A549 (cell line): ENCODE measurements at regions not wholly inside any gene's neighbourhood (a gene's known extent, or its start where the extent isn't known, plus 50 kb on each side); places are given as distances from the start of the nearest gene placed in this dataset.

Experiments
- ATAC-seq, 2 experiments: fragments of 200-7000 bp in 1 of 2; fragments of >200 bp in 1 of 2; cut with Nextera tagmentation in 1 of 2; cut with Tn5 transposase in 1 of 2; 3 replicates each; pipeline versions ENCODE4 v1.8.0 to v1.9.1; 2018 to 2020; ENCODE audit warnings: mild to moderate bottlenecking in 1 of 2, moderate library complexity in 1 of 2
- CTCF ChIA-PET: fragments of 300-600 bp; sonication (Branson Sonifier 250); formaldehyde crosslinking; extraction: SDS; loops from one replicate; lab custom pipeline; 2021; ENCODE audit warnings: antibody characterized with exemption, inconsistent platforms; lab: Yijun Ruan, JAX
- POLR2A ChIA-PET: fragments of 350-600 bp; formaldehyde crosslinking; extraction: SDS; loops from one replicate; lab custom pipeline; 2021; ENCODE audit warnings: antibody characterized with exemption, inconsistent platforms; lab: Yijun Ruan, JAX
- DNase-seq, 2 experiments: peaks; one replicate each; pipeline versions ENCODE4 v3.0.0 to v3.0.0-alpha.2; 2011 to 2016; ENCODE audit warnings: low read depth in 1 of 2, low spot score in 1 of 2
- FAIRE-seq: peaks from 2 replicates; lab custom pipeline; 2011; peaks lifted over from hg19 to GRCh38; lab: Jason Lieb, UNC
- H3K27ac ChIP-seq, 2 experiments: fragments of >200 bp; sonication (Bioruptor Twin); formaldehyde crosslinking; 3 replicates each; pipeline ENCODE4 v1.5.1; 2016 to 2017
- H3K4me1 ChIP-seq: fragments of >200 bp; sonication (Bioruptor Twin); formaldehyde crosslinking; 3 replicates; pipeline ENCODE4 v1.6.1; 2016
- H3K4me2 ChIP-seq: fragments of >200 bp; sonication (Bioruptor Twin); formaldehyde crosslinking; 3 replicates; pipeline ENCODE4 v1.6.1; 2016
- H3K4me3 ChIP-seq: fragments of >200 bp; sonication (Bioruptor Twin); formaldehyde crosslinking; 3 replicates; pipeline ENCODE4 v1.5.1; 2016
- H3K9me3 ChIP-seq: fragments of >200 bp; sonication (Bioruptor Twin); formaldehyde crosslinking; 3 replicates; pipeline ENCODE4 v1.6.1; 2016
- CBX2 ChIP-seq: fragments of 200-600 bp; sonication (generic); IDR thresholded peaks from 2 replicates; pipeline ENCODE4 v1.6.1; 2016; ENCODE audit warnings: low read depth, mild to moderate bottlenecking, borderline replicate concordance
- CHD4 ChIP-seq: fragments of 200-600 bp; sonication (generic); IDR thresholded peaks from 2 replicates; pipeline ENCODE4 v1.6.1; 2016; ENCODE audit warnings: antibody characterized with exemption, mild to moderate bottlenecking, borderline replicate concordance
- CTCF ChIP-seq: fragments of >200 bp; sonication (Bioruptor Twin); formaldehyde crosslinking; IDR thresholded peaks from 3 replicates; pipeline ENCODE4 v1.5.1; 2016
- ESRRA ChIP-seq: fragments of 150-350 bp; IDR thresholded peaks from 2 replicates; pipeline ENCODE4 v1.6.1; 2014; ENCODE audit warnings: mild to moderate bottlenecking, low read length, borderline replicate concordance
- FOSB ChIP-seq: fragments of 250-450 bp; sonication (Bioruptor Pico); IDR thresholded peaks from 2 replicates; pipeline ENCODE4 v1.5.0; 2020; ENCODE audit warnings: mild to moderate bottlenecking, moderate library complexity
- GATA3 ChIP-seq: IDR thresholded peaks from 2 replicates; pipeline ENCODE4 v1.6.1; 2012; ENCODE audit warnings: borderline replicate concordance
- HDAC2 ChIP-seq: fragments of 200-600 bp; sonication (generic); IDR thresholded peaks from 2 replicates; pipeline ENCODE4 v1.6.1; 2016
- HEYL ChIP-seq: fragments of 250-450 bp; sonication (Bioruptor Pico); IDR thresholded peaks from 2 replicates; pipeline ENCODE4 v1.8.0; 2021; ENCODE audit warnings: mild to moderate bottlenecking, moderate library complexity
- HOXB5 ChIP-seq: fragments of 250-450 bp; sonication (Bioruptor Pico); IDR thresholded peaks from 2 replicates; pipeline ENCODE4 v1.5.0; 2020; ENCODE audit warnings: mild to moderate bottlenecking, moderate library complexity
- KDM5A ChIP-seq: fragments of 200-600 bp; sonication (generic); IDR thresholded peaks from 2 replicates; pipeline ENCODE4 v1.6.1; 2016; ENCODE audit warnings: antibody characterized with exemption, mild to moderate bottlenecking
- MYC ChIP-seq: IDR thresholded peaks from 2 replicates; pipeline ENCODE4 v1.6.1; 2012; ENCODE audit warnings: mild to moderate bottlenecking, inconsistent platforms, low read length, improper control_type of control experiment, borderline replicate concordance
- NFE2L2 ChIP-seq: fragments of 150-350 bp; conservative IDR thresholded peaks from 2 replicates; pipeline ENCODE4 v1.6.1; 2014; ENCODE audit warnings: low read length
- PBX3 ChIP-seq: IDR thresholded peaks from 2 replicates; pipeline ENCODE4 v1.6.1; 2012
- POLR2AphosphoS2 ChIP-seq: conservative IDR thresholded peaks from 2 replicates; pipeline ENCODE4 v1.6.1; 2012; ENCODE audit warnings: low read length, improper control_type of control experiment, inconsistent platforms
- RARB ChIP-seq: fragments of 250-450 bp; sonication (Bioruptor Pico); IDR thresholded peaks from 2 replicates; pipeline ENCODE4 v1.8.0; 2021; ENCODE audit warnings: mild to moderate bottlenecking, moderate library complexity
- RFX5 ChIP-seq: fragments of 450-650 bp; IDR thresholded peaks from 2 replicates; pipeline ENCODE4 v1.7.1; 2014; ENCODE audit warnings: antibody characterized with exemption, mild to moderate bottlenecking, moderate library complexity
- RNF2 ChIP-seq: fragments of 200-600 bp; sonication (generic); IDR thresholded peaks from 2 replicates; pipeline ENCODE4 v1.6.1; 2016; ENCODE audit warnings: low read depth, mild to moderate bottlenecking, antibody characterized with exemption, moderate library complexity, borderline replicate concordance
- SMC3 ChIP-seq: fragments of >200 bp; sonication (Bioruptor Twin); formaldehyde crosslinking; IDR thresholded peaks from 3 replicates; pipeline ENCODE4 v1.6.1; 2018; ENCODE audit warnings: inconsistent platforms
- USF2 ChIP-seq: fragments of 450-650 bp; IDR thresholded peaks from 2 replicates; pipeline ENCODE4 v1.6.1; 2014; ENCODE audit warnings: antibody characterized with exemption
- ZC3H11A ChIP-seq: fragments of 450-650 bp; IDR thresholded peaks from 2 replicates; pipeline ENCODE4 v1.6.1; 2014; ENCODE audit warnings: antibody characterized with exemption, mild to moderate bottlenecking
- WGBS: methylation state at CpG from one replicate; pipeline ENCODE4 v1.1.6; 2017; ENCODE audit errors: missing lambda C conversion rate; 5-methylcytosine and 5-hydroxymethylcytosine counted together
- TF ChIP-seq, protein P1 (sequence below): fragments of >200 bp; sonication (Bioruptor Twin); formaldehyde crosslinking; IDR thresholded peaks from 3 replicates; pipeline ENCODE4 v1.6.1; 2016

DNA sequence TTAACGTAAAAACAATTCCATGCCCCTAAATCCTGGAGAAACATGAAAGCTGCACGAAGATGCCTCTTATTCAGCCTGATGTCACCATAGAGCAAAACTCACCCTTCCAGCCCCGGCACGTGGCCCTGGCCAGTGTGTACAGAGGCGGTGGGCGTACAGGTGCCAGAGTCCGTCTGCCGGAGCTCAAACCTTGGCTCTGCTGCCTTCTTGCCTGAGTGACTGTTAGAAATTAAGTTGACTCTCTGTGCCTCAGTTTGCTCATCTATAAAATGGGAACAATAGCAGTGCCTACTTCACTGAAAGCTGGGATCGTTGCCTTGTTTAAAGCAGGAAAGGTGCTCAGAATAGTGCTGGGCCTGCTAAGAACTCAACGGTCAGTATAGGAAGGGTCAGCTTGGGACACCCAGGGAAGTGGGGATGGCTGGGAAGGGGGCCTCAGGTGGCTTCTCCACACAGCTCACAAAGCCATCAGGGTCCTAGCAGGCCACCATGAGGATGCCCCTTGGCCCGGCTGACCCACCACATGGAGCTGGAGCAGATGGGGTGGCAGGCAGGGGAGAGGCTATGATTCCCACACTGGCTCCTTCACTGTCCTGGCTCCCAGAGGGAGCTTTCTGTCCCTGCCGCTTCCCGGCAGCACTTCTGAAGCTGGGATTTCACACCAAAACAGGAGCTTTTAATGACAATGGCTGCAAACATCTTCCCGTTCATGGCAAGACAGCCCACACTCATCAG is 237.2 kb downstream of the NPHP4 start:
- H3K4me1 ChIP-seq: no peaks in the 10 kb centered on the region
- ChIA-PET POLR2A (no interaction called here), CTCF (interaction anchor here (1.8 kb wide), 1 partner anchor 9 kb away, joined by 10 read pairs; no protein-coding TSS in a partner anchor)
- TF ChIP-seq USF2 (no peak), GATA3 (no peak), PBX3 (no peak), HDAC2 (no peak), SMC3 (no peak), MYC (no peak), NFE2L2 (no peak), CHD4 (no peak), RFX5 (no peak), CBX2 (no peak), POLR2AphosphoS2 (no peak), ZC3H11A (no peak), KDM5A (no peak), ESRRA (no peak), RNF2 (no peak), RARB (CRISPR knock-in tag) (no peak), FOSB (CRISPR knock-in tag) (no peak)
- TF ChIP-seq, protein P1, sequence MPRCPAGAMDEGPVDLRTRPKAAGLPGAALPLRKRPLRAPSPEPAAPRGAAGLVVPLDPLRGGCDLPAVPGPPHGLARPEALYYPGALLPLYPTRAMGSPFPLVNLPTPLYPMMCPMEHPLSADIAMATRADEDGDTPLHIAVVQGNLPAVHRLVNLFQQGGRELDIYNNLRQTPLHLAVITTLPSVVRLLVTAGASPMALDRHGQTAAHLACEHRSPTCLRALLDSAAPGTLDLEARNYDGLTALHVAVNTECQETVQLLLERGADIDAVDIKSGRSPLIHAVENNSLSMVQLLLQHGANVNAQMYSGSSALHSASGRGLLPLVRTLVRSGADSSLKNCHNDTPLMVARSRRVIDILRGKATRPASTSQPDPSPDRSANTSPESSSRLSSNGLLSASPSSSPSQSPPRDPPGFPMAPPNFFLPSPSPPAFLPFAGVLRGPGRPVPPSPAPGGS: no peak
- FAIRE-seq: no peak
- no peak overlapping the region for H3K4me3 ChIP-seq
- no peaks in the 10 kb centered on the region for H3K9me3 ChIP-seq
- no peak overlapping the region for H3K27ac ChIP-seq
- no peak for ATAC-seq
- DNase-seq: no peak
- 48% methylated on average over 13 of the region's 14 CpGs for WGBS
- H3K4me2 ChIP-seq: no peak overlapping the region

- Histone ChIP-seq H3K4me1 (no peaks in the 10 kb centered on the region), H3K9me3 (no peaks in the 10 kb centered on the region), H3K4me3 (no peak overlapping the region), H3K4me2 (no peak overlapping the region), H3K27ac (no peak overlapping the region)
- WGBS: 39% methylated on average over 20 of the region's 23 CpGs
- DNase-seq (no peak), FAIRE-seq (no peak), ATAC-seq (no peak)
- ChIA-PET CTCF (interaction anchor here (0.6 kb wide), 1 partner anchor 17 kb away, joined by 3 read pairs; no protein-coding TSS in a partner anchor), POLR2A (no interaction called here)
- TF ChIP-seq CHD4 (no peak), KDM5A (no peak), HEYL (CRISPR knock-in tag) (no peak), CTCF (no peak), HOXB5 (no peak)
Observed at GRCh38 chr1:5753549-5754421, 238.4 kb downstream of the NPHP4 start.
